Hematopoietic multipotent progenitor cell treated with erythropoietin and hydrocortisone succinate and interleukin-3 and kit ligand, for 15 days (in vitro differentiated cells): ENCODE measurements at regions not wholly inside any gene's neighbourhood (a gene's known extent, or its start where the extent isn't known, plus 50 kb on each side); places are given as distances from the start of the nearest gene placed in this dataset.

Source experiments
- DNase-seq: peaks from one replicate; pipeline ENCODE4 v3.0.0-alpha.2; 2015; ENCODE audit warnings: low spot score

GRCh38 chr5:126366199-126366560 is 57.0 kb upstream of the GRAMD2B start:
- DNase-seq: no peak

GRCh38 chr5:126368239-126368812 is 54.9 kb upstream of the GRAMD2B start:
- no peak for DNase-seq

GRCh38 chr5:126369083-126369482 is 54.1 kb upstream of the GRAMD2B start:
- no peak for DNase-seq

- no peak for DNase-seq
Measured at GRCh38 chr5:126369995-126370731, 53.0 kb upstream of the GRAMD2B start.

- no peak for DNase-seq
Measured at GRCh38 chr5:126370796-126371718, 52.2 kb upstream of the GRAMD2B start.

- DNase-seq: no peak
Measured at GRCh38 chr5:126373375-126374108, 49.7 kb upstream of the GRAMD2B start.
